HL-60 (cell line): ENCODE measurements at regions not wholly inside any gene's neighbourhood (a gene's known extent, or its start where the extent isn't known, plus 50 kb on each side); places are given as distances from the start of the nearest gene placed in this dataset.

Source experiments
- GABPA ChIP-seq: IDR thresholded peaks from 2 replicates; pipeline ENCODE4 v1.6.1; 2012; ENCODE audit warnings: low read depth
- POLR2AphosphoS5 ChIP-seq: IDR thresholded peaks from 2 replicates; pipeline ENCODE4 v1.6.1; 2012; ENCODE audit warnings: low read depth
- SPI1 ChIP-seq: IDR thresholded peaks from 2 replicates; pipeline ENCODE4 v1.6.1; 2012; ENCODE audit warnings: low read depth, mild to moderate bottlenecking, borderline replicate concordance
- TF ChIP-seq, protein P1 (sequence below): IDR thresholded peaks from one replicate; pipeline ENCODE4 v1.5.1; 2011; ENCODE audit warnings: low read length, control low read depth, inconsistent platforms; ENCODE audit not compliant: insufficient read depth
- TF ChIP-seq, protein P2 (sequence below): IDR thresholded peaks from 2 replicates; pipeline ENCODE4 v1.6.1; 2012; ENCODE audit warnings: low read depth; ENCODE audit not compliant: insufficient replicate concordance

DNA sequence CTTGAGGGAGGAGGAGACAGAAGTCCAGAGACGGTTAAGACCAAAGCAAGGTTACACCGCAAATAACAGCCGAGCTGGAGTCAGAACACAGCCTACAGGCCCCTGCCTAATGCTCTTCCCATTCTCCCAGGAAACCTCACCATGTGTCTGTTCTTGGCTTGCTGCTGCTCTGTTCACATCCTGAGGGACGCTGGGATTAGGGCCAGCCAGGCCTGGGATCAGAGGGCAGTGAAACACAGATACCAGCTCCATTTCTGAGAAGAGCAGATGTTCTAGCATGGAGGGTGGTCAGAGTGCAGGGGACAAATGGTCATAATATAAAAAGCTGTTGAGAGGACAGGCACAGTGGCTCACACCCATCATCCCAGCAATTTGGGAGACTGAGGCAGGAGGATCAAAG, 124.8 kb upstream of the LARP1 start:
- TF ChIP-seq, protein P1, sequence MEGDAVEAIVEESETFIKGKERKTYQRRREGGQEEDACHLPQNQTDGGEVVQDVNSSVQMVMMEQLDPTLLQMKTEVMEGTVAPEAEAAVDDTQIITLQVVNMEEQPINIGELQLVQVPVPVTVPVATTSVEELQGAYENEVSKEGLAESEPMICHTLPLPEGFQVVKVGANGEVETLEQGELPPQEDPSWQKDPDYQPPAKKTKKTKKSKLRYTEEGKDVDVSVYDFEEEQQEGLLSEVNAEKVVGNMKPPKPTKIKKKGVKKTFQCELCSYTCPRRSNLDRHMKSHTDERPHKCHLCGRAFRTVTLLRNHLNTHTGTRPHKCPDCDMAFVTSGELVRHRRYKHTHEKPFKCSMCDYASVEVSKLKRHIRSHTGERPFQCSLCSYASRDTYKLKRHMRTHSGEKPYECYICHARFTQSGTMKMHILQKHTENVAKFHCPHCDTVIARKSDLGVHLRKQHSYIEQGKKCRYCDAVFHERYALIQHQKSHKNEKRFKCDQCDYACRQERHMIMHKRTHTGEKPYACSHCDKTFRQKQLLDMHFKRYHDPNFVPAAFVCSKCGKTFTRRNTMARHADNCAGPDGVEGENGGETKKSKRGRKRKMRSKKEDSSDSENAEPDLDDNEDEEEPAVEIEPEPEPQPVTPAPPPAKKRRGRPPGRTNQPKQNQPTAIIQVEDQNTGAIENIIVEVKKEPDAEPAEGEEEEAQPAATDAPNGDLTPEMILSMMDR, result no peak
- TF ChIP-seq POLR2AphosphoS5 (no peak), GABPA (no peak), SPI1 (no peak)
- TF ChIP-seq, protein P2, sequence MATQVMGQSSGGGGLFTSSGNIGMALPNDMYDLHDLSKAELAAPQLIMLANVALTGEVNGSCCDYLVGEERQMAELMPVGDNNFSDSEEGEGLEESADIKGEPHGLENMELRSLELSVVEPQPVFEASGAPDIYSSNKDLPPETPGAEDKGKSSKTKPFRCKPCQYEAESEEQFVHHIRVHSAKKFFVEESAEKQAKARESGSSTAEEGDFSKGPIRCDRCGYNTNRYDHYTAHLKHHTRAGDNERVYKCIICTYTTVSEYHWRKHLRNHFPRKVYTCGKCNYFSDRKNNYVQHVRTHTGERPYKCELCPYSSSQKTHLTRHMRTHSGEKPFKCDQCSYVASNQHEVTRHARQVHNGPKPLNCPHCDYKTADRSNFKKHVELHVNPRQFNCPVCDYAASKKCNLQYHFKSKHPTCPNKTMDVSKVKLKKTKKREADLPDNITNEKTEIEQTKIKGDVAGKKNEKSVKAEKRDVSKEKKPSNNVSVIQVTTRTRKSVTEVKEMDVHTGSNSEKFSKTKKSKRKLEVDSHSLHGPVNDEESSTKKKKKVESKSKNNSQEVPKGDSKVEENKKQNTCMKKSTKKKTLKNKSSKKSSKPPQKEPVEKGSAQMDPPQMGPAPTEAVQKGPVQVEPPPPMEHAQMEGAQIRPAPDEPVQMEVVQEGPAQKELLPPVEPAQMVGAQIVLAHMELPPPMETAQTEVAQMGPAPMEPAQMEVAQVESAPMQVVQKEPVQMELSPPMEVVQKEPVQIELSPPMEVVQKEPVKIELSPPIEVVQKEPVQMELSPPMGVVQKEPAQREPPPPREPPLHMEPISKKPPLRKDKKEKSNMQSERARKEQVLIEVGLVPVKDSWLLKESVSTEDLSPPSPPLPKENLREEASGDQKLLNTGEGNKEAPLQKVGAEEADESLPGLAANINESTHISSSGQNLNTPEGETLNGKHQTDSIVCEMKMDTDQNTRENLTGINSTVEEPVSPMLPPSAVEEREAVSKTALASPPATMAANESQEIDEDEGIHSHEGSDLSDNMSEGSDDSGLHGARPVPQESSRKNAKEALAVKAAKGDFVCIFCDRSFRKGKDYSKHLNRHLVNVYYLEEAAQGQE, result no peak
